ENCODE measurements at regions not wholly inside any gene's neighbourhood (a gene's known extent, or its start where the extent isn't known, plus 50 kb on each side); places are given as distances from the start of the nearest gene placed in this dataset.

- TF ChIP-seq, protein P1, sequence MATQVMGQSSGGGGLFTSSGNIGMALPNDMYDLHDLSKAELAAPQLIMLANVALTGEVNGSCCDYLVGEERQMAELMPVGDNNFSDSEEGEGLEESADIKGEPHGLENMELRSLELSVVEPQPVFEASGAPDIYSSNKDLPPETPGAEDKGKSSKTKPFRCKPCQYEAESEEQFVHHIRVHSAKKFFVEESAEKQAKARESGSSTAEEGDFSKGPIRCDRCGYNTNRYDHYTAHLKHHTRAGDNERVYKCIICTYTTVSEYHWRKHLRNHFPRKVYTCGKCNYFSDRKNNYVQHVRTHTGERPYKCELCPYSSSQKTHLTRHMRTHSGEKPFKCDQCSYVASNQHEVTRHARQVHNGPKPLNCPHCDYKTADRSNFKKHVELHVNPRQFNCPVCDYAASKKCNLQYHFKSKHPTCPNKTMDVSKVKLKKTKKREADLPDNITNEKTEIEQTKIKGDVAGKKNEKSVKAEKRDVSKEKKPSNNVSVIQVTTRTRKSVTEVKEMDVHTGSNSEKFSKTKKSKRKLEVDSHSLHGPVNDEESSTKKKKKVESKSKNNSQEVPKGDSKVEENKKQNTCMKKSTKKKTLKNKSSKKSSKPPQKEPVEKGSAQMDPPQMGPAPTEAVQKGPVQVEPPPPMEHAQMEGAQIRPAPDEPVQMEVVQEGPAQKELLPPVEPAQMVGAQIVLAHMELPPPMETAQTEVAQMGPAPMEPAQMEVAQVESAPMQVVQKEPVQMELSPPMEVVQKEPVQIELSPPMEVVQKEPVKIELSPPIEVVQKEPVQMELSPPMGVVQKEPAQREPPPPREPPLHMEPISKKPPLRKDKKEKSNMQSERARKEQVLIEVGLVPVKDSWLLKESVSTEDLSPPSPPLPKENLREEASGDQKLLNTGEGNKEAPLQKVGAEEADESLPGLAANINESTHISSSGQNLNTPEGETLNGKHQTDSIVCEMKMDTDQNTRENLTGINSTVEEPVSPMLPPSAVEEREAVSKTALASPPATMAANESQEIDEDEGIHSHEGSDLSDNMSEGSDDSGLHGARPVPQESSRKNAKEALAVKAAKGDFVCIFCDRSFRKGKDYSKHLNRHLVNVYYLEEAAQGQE (IDR thresholded peaks at IDR 0.05; ENCODE audit: low read depth) = no peak
- TF ChIP-seq EGR1 (IDR thresholded peaks at IDR 0.05) (no peak), EP300 (IDR thresholded peaks at IDR 0.05; ENCODE audit: borderline replicate concordance) (no peak), NFIC (IDR thresholded peaks at IDR 0.05) (no peak), USF1 (IDR thresholded peaks at IDR 0.05) (no peak)
These were observed 2422.9 kb upstream of the PCDH20 start for GRCh38 chr13:63838366-63839110.
